Testis (tissue), 2 donors: ENCODE measurements at regions not wholly inside any gene's neighbourhood (a gene's known extent, or its start where the extent isn't known, plus 50 kb on each side); places are given as distances from the start of the nearest gene placed in this dataset.

ENCODE experiments used
- CTCF ChIP-seq, 3 experiments: fragments of 450-650 bp in 2 of 3; fragments of 200-600 bp in 1 of 3; sonication (generic) in 1 of 3; IDR thresholded peaks; one replicate each; pipeline ENCODE4 v1.5.1; 2016 to 2019; ENCODE audit warnings: antibody characterized with exemption in 3 of 3, mild to moderate bottlenecking in 2 of 3, moderate library complexity in 1 of 3
- POLR2A ChIP-seq: fragments of 450-650 bp; IDR thresholded peaks from one replicate; pipeline ENCODE4 v1.6.1; 2017; ENCODE audit warnings: antibody characterized with exemption, mild to moderate bottlenecking, moderate library complexity

DNA sequence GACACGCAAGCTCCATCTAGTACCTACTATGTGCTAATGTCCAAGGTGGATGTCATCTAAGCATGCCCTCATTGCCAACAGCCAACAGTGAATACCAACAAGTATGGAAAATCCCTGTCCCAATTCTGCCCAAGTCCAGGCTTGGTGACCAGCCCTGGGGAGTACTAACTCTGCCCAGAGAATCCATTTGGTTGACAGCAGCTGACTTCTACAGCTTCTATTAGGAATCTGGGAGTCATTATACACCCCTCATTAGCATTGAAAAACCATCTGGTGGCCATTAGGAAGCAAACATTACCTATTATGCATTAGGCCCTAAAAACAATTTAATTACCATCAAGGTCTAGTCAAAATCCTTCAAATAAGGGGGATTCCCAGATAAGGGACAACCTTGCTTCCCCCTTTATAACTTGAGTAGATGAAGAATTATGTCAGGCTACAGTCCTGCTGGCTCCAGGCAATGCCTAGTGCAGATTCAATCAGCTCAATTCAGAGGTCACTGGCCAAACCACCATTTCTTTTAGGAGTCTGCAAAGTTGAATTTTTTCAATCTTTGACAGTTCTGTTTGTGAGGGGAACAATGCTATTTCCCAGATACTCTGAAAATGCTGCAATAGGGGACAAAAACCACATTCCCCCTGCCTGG lies 228.0 kb upstream of the LDB2 start:
- TF ChIP-seq CTCF (IDR thresholded peaks at IDR 0.05) (no peak), POLR2A (no peak)
